Skeletal muscle satellite cell (primary cell): ENCODE measurements at regions not wholly inside any gene's neighbourhood (a gene's known extent, or its start where the extent isn't known, plus 50 kb on each side); places are given as distances from the start of the nearest gene placed in this dataset.

Source experiments
- H3K27me3 ChIP-seq: 2 replicates; pipeline ENCODE4 v1.7.0; 2013; ENCODE audit warnings: low read length; ENCODE audit not compliant: control insufficient read depth, insufficient read depth
- H3K36me3 ChIP-seq: 2 replicates; pipeline ENCODE4 v1.7.0; 2013; ENCODE audit warnings: mild to moderate bottlenecking, control low read depth, low read length; ENCODE audit not compliant: insufficient read depth
- H3K4me1 ChIP-seq: 2 replicates; pipeline ENCODE4 v1.7.0; 2013; ENCODE audit warnings: low read length; ENCODE audit not compliant: control insufficient read depth, insufficient read depth
- H3K4me2 ChIP-seq: 2 replicates; pipeline ENCODE4 v1.7.0; 2013; ENCODE audit warnings: mild to moderate bottlenecking, low read length
- H3K4me3 ChIP-seq: 2 replicates; pipeline ENCODE4 v1.7.0; 2013; ENCODE audit warnings: low read length
- H3K9ac ChIP-seq: 2 replicates; pipeline ENCODE4 v1.7.0; 2013; ENCODE audit warnings: mild to moderate bottlenecking, low read depth, low read length, moderate library complexity
- H3K9me3 ChIP-seq: replicated peaks from 2 replicates; pipeline ENCODE4 v1.7.0; 2013; ENCODE audit warnings: mild to moderate bottlenecking, control low read depth, low read length

DNA sequence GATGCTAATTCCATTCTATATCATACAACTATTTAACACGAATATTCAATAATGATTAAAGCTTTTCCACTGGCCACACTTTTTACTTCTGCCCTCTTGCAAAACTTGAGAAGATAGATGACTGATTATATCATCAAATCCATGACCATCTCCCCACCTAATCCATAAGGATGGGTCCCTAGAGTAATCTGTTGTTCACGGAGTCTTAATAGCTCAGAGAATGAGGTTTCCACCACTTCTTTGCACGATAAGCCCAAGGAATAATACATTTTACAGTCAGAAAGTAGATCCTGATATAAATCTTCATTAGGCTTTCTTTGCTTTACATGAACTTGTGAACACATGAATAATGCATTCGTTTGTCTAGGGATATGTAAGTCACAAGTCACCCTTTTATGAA, 527.2 kb downstream of the GALC start:
- H3K27me3 ChIP-seq: no peaks in the 10 kb centered on the region
- H3K4me2 ChIP-seq: no peak overlapping the region
- H3K36me3 ChIP-seq: no peaks in the 10 kb centered on the region
- no peak overlapping the region for H3K4me3 ChIP-seq
- no peaks in the 10 kb centered on the region for H3K4me1 ChIP-seq
- no peak overlapping the region for H3K9ac ChIP-seq
- H3K9me3 ChIP-seq: peaks cover 4% of the 10 kb centered on the region

DNA sequence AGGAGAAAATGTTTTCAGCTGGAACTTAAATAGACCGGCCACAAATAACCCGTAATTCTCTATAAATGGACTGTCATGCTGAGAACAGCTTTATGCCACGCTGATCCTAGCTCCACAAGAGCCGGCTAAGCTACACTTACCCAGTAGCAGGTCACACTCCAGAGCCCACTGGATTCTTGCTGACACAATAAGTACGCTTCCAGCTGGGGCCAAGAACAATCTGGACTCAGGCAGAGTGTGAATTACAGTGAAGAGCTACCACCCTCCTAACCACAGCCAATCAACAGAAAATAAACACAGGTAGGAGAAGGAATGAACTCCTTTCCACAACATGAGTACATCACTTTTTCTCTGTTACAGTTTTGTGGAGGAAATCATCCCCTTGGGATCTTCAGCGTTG, 531.3 kb downstream of the GALC start:
- H3K4me2 ChIP-seq: no peak overlapping the region
- H3K4me3 ChIP-seq: no peak overlapping the region
- no peak overlapping the region for H3K9ac ChIP-seq
- H3K4me1 ChIP-seq: no peaks in the 10 kb centered on the region
- H3K9me3 ChIP-seq: peaks cover 6% of the 10 kb centered on the region
- no peaks in the 10 kb centered on the region for H3K27me3 ChIP-seq
- H3K36me3 ChIP-seq: no peaks in the 10 kb centered on the region

DNA sequence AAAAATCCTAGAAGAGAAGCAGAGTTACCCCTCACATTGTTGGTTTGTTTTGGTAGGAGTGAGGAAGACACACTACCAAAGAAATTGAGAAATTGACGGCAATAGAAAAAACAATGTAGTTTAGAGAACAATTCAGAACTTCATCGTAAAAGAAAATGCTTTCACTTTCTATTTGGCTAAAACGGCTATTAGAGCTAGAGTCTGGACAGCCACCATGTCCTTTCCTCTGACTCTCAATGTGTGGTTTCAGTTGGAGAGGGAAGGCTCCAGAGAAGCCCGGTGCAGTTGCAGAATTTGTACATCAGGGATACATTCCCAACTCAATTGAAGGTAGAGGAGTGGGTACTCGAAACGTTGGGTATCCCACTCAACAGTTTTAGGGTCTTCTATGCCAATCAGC, 535.3 kb downstream of the GALC start:
- Histone ChIP-seq H3K9ac (no peak overlapping the region), H3K9me3 (peaks cover 13% of the 10 kb centered on the region), H3K4me3 (no peak overlapping the region), H3K27me3 (no peaks in the 10 kb centered on the region), H3K4me2 (no peak overlapping the region), H3K4me1 (no peaks in the 10 kb centered on the region), H3K36me3 (no peaks in the 10 kb centered on the region)

DNA sequence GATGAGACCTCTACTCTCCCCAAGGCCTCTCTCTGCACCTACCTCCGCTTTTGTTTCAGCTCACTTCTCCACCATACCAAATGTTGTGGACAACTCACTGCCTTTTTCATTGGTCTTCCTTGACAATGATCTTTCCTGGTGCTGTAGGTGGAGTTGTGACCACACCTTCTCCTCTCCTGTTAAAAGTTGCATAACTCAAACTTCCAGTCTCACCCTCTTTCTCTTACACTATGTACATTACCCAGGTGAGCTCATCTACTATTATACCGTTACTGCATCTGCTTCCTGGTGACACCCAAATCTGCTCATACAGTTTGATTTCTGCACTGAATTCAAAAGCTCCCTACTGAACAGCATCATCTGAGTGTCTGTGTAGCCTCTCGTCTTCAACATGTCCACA, 542.8 kb downstream of the GALC start:
- Histone ChIP-seq H3K4me3 (no peak overlapping the region), H3K36me3 (no peaks in the 10 kb centered on the region), H3K27me3 (no peaks in the 10 kb centered on the region), H3K4me1 (no peaks in the 10 kb centered on the region), H3K9ac (no peak overlapping the region), H3K4me2 (no peak overlapping the region), H3K9me3 (peaks cover 8% of the 10 kb centered on the region)

DNA sequence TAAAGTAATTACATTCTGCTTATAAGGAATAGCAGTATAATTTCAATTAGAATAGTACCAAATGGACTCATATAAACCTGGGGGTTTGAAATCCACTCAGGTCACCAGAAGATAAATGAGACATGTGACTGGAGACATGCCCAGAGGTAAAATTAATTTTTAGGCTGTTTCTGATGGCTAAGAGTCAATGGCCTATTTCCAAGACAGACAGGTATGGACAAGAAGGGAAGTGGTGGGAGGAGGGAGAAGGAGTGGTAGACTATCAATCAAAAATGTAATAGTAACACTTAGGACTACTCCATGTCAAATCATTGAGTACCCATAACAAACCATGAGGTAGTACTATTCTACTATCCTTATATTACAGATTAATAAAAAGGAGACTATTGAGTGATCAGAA, 544.0 kb downstream of the GALC start:
- no peak overlapping the region for H3K4me2 ChIP-seq
- no peak overlapping the region for H3K9ac ChIP-seq
- H3K4me1 ChIP-seq: no peaks in the 10 kb centered on the region
- H3K36me3 ChIP-seq: no peaks in the 10 kb centered on the region
- H3K9me3 ChIP-seq: peaks cover 6% of the 10 kb centered on the region
- no peaks in the 10 kb centered on the region for H3K27me3 ChIP-seq
- no peak overlapping the region for H3K4me3 ChIP-seq

DNA sequence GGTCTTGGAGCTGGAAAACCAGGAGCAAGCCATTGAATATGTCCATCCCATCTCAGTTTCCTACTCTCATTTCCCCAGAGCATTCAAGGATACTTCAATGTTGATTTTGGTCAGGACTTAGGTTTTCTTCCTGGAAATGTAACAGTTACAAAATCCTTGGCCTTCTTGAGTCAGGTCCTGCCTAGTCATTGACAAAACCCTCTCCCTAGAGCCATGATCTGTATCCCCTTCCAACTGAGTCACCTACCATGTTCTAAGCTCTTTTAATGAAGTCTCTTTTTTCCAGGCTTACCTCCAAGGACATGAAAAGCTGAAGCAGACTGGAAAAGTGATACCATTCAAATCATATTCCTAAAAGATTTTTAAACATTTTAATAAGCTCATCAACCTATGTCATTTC, 549.2 kb downstream of the GALC start:
- no peak overlapping the region for H3K4me2 ChIP-seq
- no peak overlapping the region for H3K9ac ChIP-seq
- H3K27me3 ChIP-seq: no peaks in the 10 kb centered on the region
- H3K36me3 ChIP-seq: no peaks in the 10 kb centered on the region
- no peak overlapping the region for H3K4me3 ChIP-seq
- no peaks in the 10 kb centered on the region for H3K4me1 ChIP-seq
- H3K9me3 ChIP-seq: no peaks in the 10 kb centered on the region

DNA sequence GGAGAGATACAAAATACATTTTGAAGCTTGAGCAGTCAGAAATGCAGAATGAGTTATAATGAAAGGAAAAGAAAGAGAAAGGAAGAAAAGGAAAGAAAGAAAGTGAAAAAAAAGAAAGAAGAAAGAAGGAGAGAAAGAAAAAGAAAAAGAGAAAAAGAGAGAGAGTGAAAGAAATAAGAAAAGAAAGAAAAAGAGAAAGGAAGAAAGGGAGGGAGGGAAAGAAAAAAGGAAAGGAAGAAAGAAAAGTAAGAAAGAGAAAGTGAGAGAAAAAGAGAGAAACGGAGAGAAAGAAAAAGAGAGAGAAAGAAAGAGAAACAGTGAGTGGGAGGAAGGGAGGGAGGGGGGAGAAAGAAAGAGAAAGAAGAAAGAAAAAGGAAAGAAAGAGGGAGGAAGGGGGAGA, 549.9 kb downstream of the GALC start:
- H3K4me1 ChIP-seq: no peaks in the 10 kb centered on the region
- H3K4me3 ChIP-seq: no peak overlapping the region
- no peaks in the 10 kb centered on the region for H3K9me3 ChIP-seq
- no peak overlapping the region for H3K4me2 ChIP-seq
- H3K36me3 ChIP-seq: no peaks in the 10 kb centered on the region
- H3K9ac ChIP-seq: no peak overlapping the region
- H3K27me3 ChIP-seq: no peaks in the 10 kb centered on the region

DNA sequence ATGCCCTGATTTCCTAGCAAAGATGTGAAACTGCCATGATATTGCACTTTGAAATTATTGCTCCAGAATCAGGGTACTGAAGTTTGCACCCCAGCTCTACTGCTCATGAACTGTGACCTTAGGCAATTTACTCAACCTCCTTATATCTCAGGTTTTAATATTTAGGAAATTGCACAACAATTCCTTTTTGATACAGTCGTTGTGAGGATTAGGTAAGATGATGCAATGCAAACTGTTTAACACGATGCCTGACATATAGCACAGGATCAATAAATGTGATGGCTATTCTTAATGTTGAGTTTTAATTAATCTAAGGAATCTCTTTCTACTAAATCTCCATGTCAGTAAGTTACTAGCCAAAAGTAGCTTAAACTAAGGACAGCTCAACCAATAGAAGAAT, 555.8 kb downstream of the GALC start:
- no peaks in the 10 kb centered on the region for H3K27me3 ChIP-seq
- H3K9ac ChIP-seq: no peak overlapping the region
- H3K4me3 ChIP-seq: no peak overlapping the region
- H3K4me2 ChIP-seq: no peak overlapping the region
- H3K9me3 ChIP-seq: no peaks in the 10 kb centered on the region
- H3K36me3 ChIP-seq: no peaks in the 10 kb centered on the region
- H3K4me1 ChIP-seq: no peaks in the 10 kb centered on the region

DNA sequence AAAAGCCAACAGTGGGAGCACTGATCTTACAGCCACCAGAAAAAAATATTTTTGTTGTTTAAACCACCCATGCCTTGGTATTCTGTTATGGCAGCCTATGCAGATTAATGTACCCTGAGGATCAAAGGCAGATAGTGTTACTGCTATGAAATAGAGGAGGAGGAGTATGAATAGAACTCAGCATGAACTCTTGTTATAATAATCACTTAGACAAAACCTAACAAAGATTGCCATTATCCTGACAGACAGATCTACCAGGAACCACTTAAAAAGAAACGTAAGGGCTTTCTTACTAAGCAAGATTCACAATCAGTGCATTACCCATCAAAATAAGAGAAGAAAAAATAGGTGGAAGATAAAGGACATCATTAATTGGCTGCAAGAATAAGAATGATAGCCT, 558.3 kb downstream of the GALC start:
- H3K36me3 ChIP-seq: no peaks in the 10 kb centered on the region
- no peaks in the 10 kb centered on the region for H3K4me1 ChIP-seq
- H3K9me3 ChIP-seq: no peaks in the 10 kb centered on the region
- no peaks in the 10 kb centered on the region for H3K27me3 ChIP-seq
- H3K9ac ChIP-seq: no peak overlapping the region
- H3K4me2 ChIP-seq: no peak overlapping the region
- no peak overlapping the region for H3K4me3 ChIP-seq

DNA sequence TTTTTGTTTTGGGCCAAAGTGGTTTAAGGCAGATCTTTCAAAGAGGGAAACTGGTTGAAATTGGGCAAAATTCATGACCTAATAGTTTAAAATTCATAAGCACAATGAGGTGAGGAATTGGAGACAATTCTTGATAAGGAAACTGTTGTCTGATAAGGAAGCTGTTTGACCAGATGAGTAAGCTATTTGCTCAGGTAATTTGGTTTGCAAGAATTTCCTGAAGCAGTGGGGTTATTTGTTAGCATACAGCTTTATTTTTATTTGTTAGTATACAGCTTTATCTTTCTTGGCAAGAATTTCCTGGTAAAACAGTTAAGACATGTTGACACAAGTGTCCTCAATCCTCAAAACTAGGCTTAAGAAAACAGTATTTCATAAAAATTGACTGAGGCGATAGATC, 559.0 kb downstream of the GALC start:
- H3K9me3 ChIP-seq: no peaks in the 10 kb centered on the region
- no peak overlapping the region for H3K9ac ChIP-seq
- no peaks in the 10 kb centered on the region for H3K4me1 ChIP-seq
- no peaks in the 10 kb centered on the region for H3K36me3 ChIP-seq
- no peak overlapping the region for H3K4me2 ChIP-seq
- H3K27me3 ChIP-seq: no peaks in the 10 kb centered on the region
- no peak overlapping the region for H3K4me3 ChIP-seq

DNA sequence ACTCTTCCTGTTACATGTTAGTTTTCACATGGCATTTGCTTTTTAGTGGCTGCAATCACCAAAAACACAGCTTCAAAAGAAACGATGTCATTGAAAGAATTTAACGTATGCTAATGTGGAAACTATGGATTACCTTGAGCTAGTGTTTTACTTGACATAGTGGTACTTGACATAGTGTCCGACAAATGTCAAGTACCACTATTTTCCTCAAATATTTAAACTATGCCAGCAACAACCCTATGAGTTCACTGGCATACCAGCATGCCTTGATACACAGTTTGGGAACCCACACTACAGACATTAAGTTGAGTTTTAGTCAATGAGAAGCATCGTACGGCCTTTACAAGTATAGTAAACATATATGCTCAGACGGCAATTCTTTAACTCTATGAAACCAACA, 560.3 kb downstream of the GALC start:
- Histone ChIP-seq H3K4me2 (no peak overlapping the region), H3K9ac (no peak overlapping the region), H3K4me1 (no peaks in the 10 kb centered on the region), H3K27me3 (no peaks in the 10 kb centered on the region), H3K4me3 (no peak overlapping the region), H3K9me3 (no peaks in the 10 kb centered on the region), H3K36me3 (no peaks in the 10 kb centered on the region)

DNA sequence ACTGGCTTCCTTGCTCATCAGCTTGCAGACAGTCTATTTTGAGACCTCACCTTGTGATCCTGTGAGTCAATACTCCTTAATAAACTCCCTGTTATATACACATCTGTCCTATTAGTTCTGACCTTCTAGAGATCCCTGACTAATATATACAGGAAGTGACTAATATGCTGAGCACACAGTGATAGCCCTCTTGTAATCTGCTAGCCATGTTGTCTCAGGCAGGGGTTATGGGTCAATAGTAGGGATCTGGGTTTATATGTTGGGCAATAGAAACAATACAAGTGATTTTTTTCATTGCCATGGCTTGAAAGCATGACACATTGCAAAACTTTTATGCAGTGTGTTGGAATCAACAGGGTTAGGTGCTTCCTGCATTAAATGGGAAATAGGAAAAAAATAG, 562.2 kb downstream of the GALC start:
- no peak overlapping the region for H3K9ac ChIP-seq
- no peaks in the 10 kb centered on the region for H3K4me1 ChIP-seq
- H3K9me3 ChIP-seq: no peaks in the 10 kb centered on the region
- H3K36me3 ChIP-seq: no peaks in the 10 kb centered on the region
- no peak overlapping the region for H3K4me2 ChIP-seq
- no peaks in the 10 kb centered on the region for H3K27me3 ChIP-seq
- H3K4me3 ChIP-seq: no peak overlapping the region

DNA sequence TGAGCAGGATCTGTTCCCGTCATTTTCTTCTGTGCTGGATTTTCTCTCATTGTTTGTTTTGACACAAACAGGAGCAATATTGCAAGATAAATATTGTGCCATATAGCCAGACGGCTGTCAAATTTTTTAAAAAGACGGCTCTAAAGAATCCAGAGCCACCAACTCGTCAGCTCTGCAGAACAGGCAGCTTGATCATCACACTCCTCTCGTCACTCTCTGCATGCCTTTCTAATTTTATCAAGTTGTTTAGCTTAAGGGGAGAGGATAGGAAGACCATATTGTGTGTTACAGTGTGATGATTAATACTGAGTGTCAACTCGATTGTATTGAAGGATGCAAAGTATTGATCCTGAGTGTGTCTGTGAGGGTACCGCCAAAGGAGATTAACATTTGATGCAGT, 562.8 kb downstream of the GALC start:
- Histone ChIP-seq H3K4me2 (no peak overlapping the region), H3K4me1 (no peaks in the 10 kb centered on the region), H3K9ac (no peak overlapping the region)

More for the DNA sequence above, 562.8 kb downstream of the GALC start:
- Histone ChIP-seq H3K9me3 (no peaks in the 10 kb centered on the region), H3K27me3 (no peaks in the 10 kb centered on the region), H3K4me3 (no peak overlapping the region), H3K36me3 (no peaks in the 10 kb centered on the region)
